Smooth muscle cell (in vitro differentiated cells): ENCODE measurements at regions not wholly inside any gene's neighbourhood (a gene's known extent, or its start where the extent isn't known, plus 50 kb on each side); places are given as distances from the start of the nearest gene placed in this dataset.
"Not testable (repeated sequence)": the region's sequence is repeated elsewhere in the genome, so short reads cannot be mapped to it uniquely, and the experiment has no call there.

ENCODE experiments used
- DNase-seq: peaks from one replicate; lab custom pipeline; 2025; ENCODE audit not compliant: unreplicated experiment; lab: John Stamatoyannopoulos, UW
- H2AFZ ChIP-seq: fragments of 200-600 bp; sonication (generic); 2 replicates; pipeline ENCODE4 v1.6.0; 2016; ENCODE audit warnings: antibody characterized with exemption, low read depth, mild to moderate bottlenecking
- H3F3A ChIP-seq: fragments of 200-600 bp; sonication (generic); 2 replicates; pipeline ENCODE4 v1.6.0; 2017; ENCODE audit warnings: antibody characterized with exemption, low read depth
- H3K27ac ChIP-seq: fragments of 200-600 bp; sonication (generic); 2 replicates; pipeline ENCODE4 v1.5.1; 2016; ENCODE audit warnings: low read depth, mild to moderate bottlenecking
- H3K27me3 ChIP-seq: fragments of 200-600 bp; sonication (generic); 2 replicates; pipeline ENCODE4 v1.6.1; 2016; ENCODE audit warnings: low read depth, mild to moderate bottlenecking
- H3K36me3 ChIP-seq: fragments of 200-600 bp; sonication (generic); 2 replicates; pipeline ENCODE4 v1.5.1; 2016; ENCODE audit warnings: low read depth
- H3K4me1 ChIP-seq: fragments of 200-600 bp; sonication (generic); 2 replicates; pipeline ENCODE4 v1.5.1; 2016; ENCODE audit warnings: low read depth
- H3K4me2 ChIP-seq: fragments of 200-600 bp; sonication (generic); 2 replicates; pipeline ENCODE4 v1.6.0; 2016; ENCODE audit warnings: mild to moderate bottlenecking
- H3K4me3 ChIP-seq: fragments of 200-600 bp; sonication (generic); 2 replicates; pipeline ENCODE4 v1.5.1; 2016; ENCODE audit warnings: mild to moderate bottlenecking
- H3K79me2 ChIP-seq: fragments of 200-600 bp; sonication (generic); 2 replicates; pipeline ENCODE4 v1.6.0; 2016; ENCODE audit warnings: low read depth, mild to moderate bottlenecking
- H3K9ac ChIP-seq: fragments of 200-600 bp; sonication (generic); 2 replicates; pipeline ENCODE4 v1.6.0; 2016; ENCODE audit warnings: low read depth
- H3K9me3 ChIP-seq: fragments of 200-600 bp; sonication (generic); replicated peaks from 2 replicates; pipeline ENCODE4 v1.5.1; 2016; ENCODE audit warnings: low read depth
- H4K20me1 ChIP-seq: fragments of 200-600 bp; sonication (generic); 2 replicates; pipeline ENCODE4 v1.6.0; 2016; ENCODE audit warnings: low read depth
- WGBS: methylation state at CpG from one replicate; pipeline ENCODE4 v1.1.7; 2016; ENCODE audit warnings: low lambda C conversion rate; 5-methylcytosine and 5-hydroxymethylcytosine counted together
- TF ChIP-seq, protein P1 (sequence below): fragments of 200-600 bp; sonication (generic); IDR thresholded peaks from 2 replicates; pipeline ENCODE4 v1.5.1; 2017; ENCODE audit warnings: borderline replicate concordance, mild to moderate bottlenecking, antibody characterized with exemption; ENCODE audit not compliant: insufficient read depth, poor library complexity, severe bottlenecking

DNA sequence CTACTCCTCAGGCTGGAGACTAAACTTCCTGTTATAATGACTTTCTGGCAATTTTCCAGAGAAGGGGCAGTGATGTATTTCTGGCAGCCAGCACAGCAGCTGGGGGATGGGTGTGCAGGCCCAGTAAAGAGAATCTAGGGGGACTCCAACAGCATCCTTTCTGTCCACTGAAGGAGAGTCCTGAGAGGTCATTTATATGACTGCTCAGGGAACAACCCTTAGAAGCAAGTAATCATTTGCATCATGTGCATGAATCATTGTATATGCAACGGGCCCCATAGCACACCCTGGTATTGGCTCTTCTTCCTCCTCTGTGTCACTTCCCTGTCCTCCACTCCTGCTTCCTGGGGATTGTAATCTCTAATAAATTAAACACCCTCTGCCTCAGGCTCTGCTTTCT lies 493.8 kb downstream of the RPS29 start:
- Histone ChIP-seq H3F3A (no peaks in the 10 kb centered on the region), H3K4me2 (no peak overlapping the region), H3K4me3 (no peak overlapping the region), H3K27me3 (no peaks in the 10 kb centered on the region), H4K20me1 (no peaks in the 10 kb centered on the region), H3K27ac (no peak overlapping the region), H3K9ac (no peak overlapping the region), H3K4me1 (no peaks in the 10 kb centered on the region), H2AFZ (no peak overlapping the region), H3K9me3 (no peaks in the 10 kb centered on the region), H3K36me3 (no peaks in the 10 kb centered on the region), H3K79me2 (no peaks in the 10 kb centered on the region)
- no peak for DNase-seq
- TF ChIP-seq, protein P1, sequence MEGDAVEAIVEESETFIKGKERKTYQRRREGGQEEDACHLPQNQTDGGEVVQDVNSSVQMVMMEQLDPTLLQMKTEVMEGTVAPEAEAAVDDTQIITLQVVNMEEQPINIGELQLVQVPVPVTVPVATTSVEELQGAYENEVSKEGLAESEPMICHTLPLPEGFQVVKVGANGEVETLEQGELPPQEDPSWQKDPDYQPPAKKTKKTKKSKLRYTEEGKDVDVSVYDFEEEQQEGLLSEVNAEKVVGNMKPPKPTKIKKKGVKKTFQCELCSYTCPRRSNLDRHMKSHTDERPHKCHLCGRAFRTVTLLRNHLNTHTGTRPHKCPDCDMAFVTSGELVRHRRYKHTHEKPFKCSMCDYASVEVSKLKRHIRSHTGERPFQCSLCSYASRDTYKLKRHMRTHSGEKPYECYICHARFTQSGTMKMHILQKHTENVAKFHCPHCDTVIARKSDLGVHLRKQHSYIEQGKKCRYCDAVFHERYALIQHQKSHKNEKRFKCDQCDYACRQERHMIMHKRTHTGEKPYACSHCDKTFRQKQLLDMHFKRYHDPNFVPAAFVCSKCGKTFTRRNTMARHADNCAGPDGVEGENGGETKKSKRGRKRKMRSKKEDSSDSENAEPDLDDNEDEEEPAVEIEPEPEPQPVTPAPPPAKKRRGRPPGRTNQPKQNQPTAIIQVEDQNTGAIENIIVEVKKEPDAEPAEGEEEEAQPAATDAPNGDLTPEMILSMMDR, result no peak
- WGBS, result 63% methylated on average over 1 of the region's 1 CpG

DNA sequence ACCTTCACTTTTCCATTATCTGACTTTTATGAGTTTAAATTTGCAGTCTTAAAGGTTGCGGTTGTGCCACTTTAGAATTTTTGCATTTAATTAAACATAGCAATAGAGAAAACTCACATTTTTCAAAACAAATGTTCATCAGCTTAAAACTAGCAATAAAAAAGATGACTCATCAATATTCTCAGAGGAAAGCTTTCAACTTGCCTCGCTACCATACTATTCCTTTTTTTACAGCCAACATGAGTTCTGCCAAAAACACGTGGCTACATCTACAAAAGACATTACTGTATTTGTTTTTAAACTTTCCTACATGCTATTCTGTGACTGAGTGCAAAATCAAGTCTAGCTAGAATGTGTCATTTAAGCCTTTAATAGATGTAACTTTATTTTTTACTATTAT lies 497.1 kb downstream of the RPS29 start:
- DNase-seq, result no peak
- TF ChIP-seq, protein P1, result no peak

DNA sequence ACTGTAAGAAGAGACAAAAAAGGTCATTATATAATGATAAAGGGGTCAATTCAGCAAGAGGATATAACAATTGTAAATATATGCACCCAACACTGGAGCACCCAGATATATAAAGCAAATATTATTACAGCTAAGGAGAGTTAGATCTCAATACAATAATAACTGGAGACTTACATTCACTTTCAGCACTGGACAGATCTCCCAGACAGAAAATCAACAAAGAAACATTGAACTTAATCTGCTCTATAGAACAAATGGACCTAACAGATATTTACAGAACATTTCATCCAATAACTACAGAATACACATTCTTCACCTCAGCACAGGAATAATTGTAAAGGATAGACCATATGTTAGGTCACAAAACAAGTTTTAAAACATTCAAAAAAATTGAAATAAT lies 512.9 kb downstream of the RPS29 start:
- not testable (repeated sequence) for DNase-seq, H3K4me1 ChIP-seq

More for the DNA sequence above, 497.1 kb downstream of the RPS29 start:
- Histone ChIP-seq H3K4me2 (peak overlapping the region; percentile 3), H3K79me2 (no peaks in the 10 kb centered on the region), H3K4me1 (no peaks in the 10 kb centered on the region), H3F3A (no peaks in the 10 kb centered on the region), H4K20me1 (no peaks in the 10 kb centered on the region), H3K36me3 (no peaks in the 10 kb centered on the region), H3K4me3 (no peak overlapping the region), H3K9ac (no peak overlapping the region), H3K27ac (no peak overlapping the region), H2AFZ (no peak overlapping the region), H3K9me3 (no peaks in the 10 kb centered on the region), H3K27me3 (no peaks in the 10 kb centered on the region)
- WGBS, result 42% methylated on average over 3 of the region's 3 CpGs

DNA sequence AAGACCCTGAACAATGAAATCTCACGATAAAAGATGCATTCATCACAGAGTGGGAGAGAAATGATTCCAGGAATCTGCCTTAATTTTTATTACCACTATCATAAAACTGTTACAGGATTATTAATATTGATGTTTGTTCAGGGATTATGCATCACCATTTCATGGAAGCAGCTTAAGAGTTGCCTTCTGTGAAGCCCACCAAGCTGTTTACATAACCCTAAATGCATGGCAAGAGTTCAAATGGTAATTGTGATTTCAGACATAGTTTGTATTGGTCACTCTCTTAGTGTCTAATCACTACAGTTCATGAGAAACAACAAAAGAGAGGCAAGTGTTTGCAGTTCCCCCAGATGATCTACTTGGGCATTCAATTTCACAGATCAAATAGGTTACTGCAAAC lies 527.7 kb downstream of the RPS29 start:
- 56% methylated on average over 1 of the region's 1 CpG for WGBS
- Histone ChIP-seq H3K4me1 (no peaks in the 10 kb centered on the region), H3K9me3 (no peaks in the 10 kb centered on the region), H3F3A (no peaks in the 10 kb centered on the region), H3K4me3 (no peak overlapping the region), H3K79me2 (no peaks in the 10 kb centered on the region), H3K27ac (no peak overlapping the region), H2AFZ (no peak overlapping the region), H4K20me1 (no peaks in the 10 kb centered on the region), H3K4me2 (no peak overlapping the region), H3K36me3 (no peaks in the 10 kb centered on the region), H3K9ac (no peak overlapping the region), H3K27me3 (no peaks in the 10 kb centered on the region)
- TF ChIP-seq, protein P1, result no peak
- no peak for DNase-seq

More for the DNA sequence above, 512.9 kb downstream of the RPS29 start:
- H3K4me2 ChIP-seq, H3K9me3 ChIP-seq, H3K27me3 ChIP-seq, H3K79me2 ChIP-seq, H3K4me3 ChIP-seq, H3K36me3 ChIP-seq, H3F3A ChIP-seq, H2AFZ ChIP-seq, H4K20me1 ChIP-seq, H3K27ac ChIP-seq, H3K9ac ChIP-seq: not testable (repeated sequence)
